ENCODE measurements at regions not wholly inside any gene's neighbourhood (a gene's known extent, or its start where the extent isn't known, plus 50 kb on each side); places are given as distances from the start of the nearest gene placed in this dataset.

- POLR2A ChIA-PET = no interaction called here
- RAD21 ChIA-PET (ENCODE audit: unreplicated experiment) = interaction anchor here (0.9 to 1.2 kb wide), 2 partner anchors 682 to 1294 kb away, joined by 3 to 4 read pairs; no protein-coding TSS in a partner anchor
- TF ChIP-seq NRF1 (conservative IDR thresholded peaks at IDR 0.05; ENCODE audit: low read depth, low read length) (no peak), RFX5 (IDR thresholded peaks at IDR 0.05; ENCODE audit: low read depth, low read length) (no peak), SUPT20H (IDR thresholded peaks at IDR 0.05; ENCODE audit: borderline replicate concordance, control insufficient read depth, low read depth, low read length) (no peak), TBL1XR1 (IDR thresholded peaks at IDR 0.05; ENCODE audit: low read depth, low read length) (no peak), RUNX3 (IDR thresholded peaks at IDR 0.05; ENCODE audit: low read length) (no peak), POU2F2 (IDR thresholded peaks at IDR 0.05; ENCODE audit: borderline replicate concordance, low read depth, low read length) (no peak), FOXK2 (IDR thresholded peaks at IDR 0.05) (no peak)
- no TSS peak for BruUV-seq (replicated peaks)
- H3K79me2 ChIP-seq (ENCODE audit: control insufficient read depth, insufficient read depth, low read length) = no peaks in the 10 kb centered on the region
- intact Hi-C loops (cut with micrococcal nuclease; ENCODE audit: unreplicated experiment) = loop anchor here (5.0 to 10.0 kb wide), 3 partner anchors 435 to 853 kb away; partner anchors contain the start of gene ADRA2A
- no peak for ATAC-seq
- H3K9me3 ChIP-seq (replicated peaks; ENCODE audit: control insufficient read depth, insufficient read depth, low read length) = no peaks in the 10 kb centered on the region
- no peaks in the 10 kb centered on the region; the same call in 1 of the 2 replicates for H3K4me1 ChIP-seq (ENCODE audit: control insufficient read depth, insufficient read depth, low read length)
- H3K9ac ChIP-seq (ENCODE audit: control insufficient read depth, insufficient read depth, low read length) = no peak overlapping the region
- no peak overlapping the region for H2AFZ ChIP-seq (ENCODE audit: control insufficient read depth, low read depth, low read length)
- H3K4me3 ChIP-seq = no peak overlapping the region
- no peak for DNase-seq (ENCODE audit: low read depth, low spot score)
- SMC1A ChIA-PET (ENCODE audit: uncharacterized antibody, unreplicated experiment) = interaction anchor here (0.9 to 2.6 kb wide), 4 partner anchors 703 to 991 kb away, joined by 3 to 7 read pairs (median 4); no protein-coding TSS in a partner anchor
- no peaks in the 10 kb centered on the region; a peak in 1 of 4 replicates for H3K27me3 ChIP-seq (replicated peaks in 1 of 2; ENCODE audit: control insufficient read depth in 2 of 2, insufficient read depth in 2 of 2, low read length in 1 of 2)
- no peaks in the 10 kb centered on the region for H3K36me3 ChIP-seq (ENCODE audit: control insufficient read depth in 2 of 2, insufficient read depth in 2 of 2, low read length in 1 of 2)
- no peak overlapping the region for H3K4me2 ChIP-seq (ENCODE audit: control insufficient read depth, insufficient read depth)
- in situ Hi-C loops (cut with MboI) = no loop called here
- no peaks in the 10 kb centered on the region for H4K20me1 ChIP-seq (ENCODE audit: control insufficient read depth, insufficient read depth)
- 3% methylated on average over 2 of the region's 2 CpGs for WGBS (ENCODE audit: insufficient coverage, insufficient replicate concordance, low lambda C conversion rate, missing lambda C conversion rate)
- CTCF ChIA-PET = interaction anchor here (1.0 to 3.0 kb wide), 11 partner anchors 7 to 989 kb away, joined by 3 to 18 read pairs (median 4); no protein-coding TSS in a partner anchor
- no peak for FAIRE-seq
- no peak overlapping the region for H3K27ac ChIP-seq (ENCODE audit: control insufficient read depth, insufficient read depth)
These were observed 523.1 kb downstream of the ADRA2A start for GRCh38 chr10:111599943-111600342.

GRCh38 chr10:111600772-111601171 is 523.9 kb downstream of the ADRA2A start:
- 18% methylated on average over 3 of the region's 3 CpGs for WGBS (ENCODE audit: insufficient coverage, insufficient replicate concordance, low lambda C conversion rate, missing lambda C conversion rate)
- RAD21 ChIA-PET (ENCODE audit: unreplicated experiment) = no interaction called here
- Histone ChIP-seq H3K4me1 (ENCODE audit: control insufficient read depth, insufficient read depth, low read length) (no peaks in the 10 kb centered on the region; the same call in 1 of the 2 replicates), H3K27me3 (replicated peaks in 1 of 2; ENCODE audit: control insufficient read depth in 2 of 2, insufficient read depth in 2 of 2, low read length in 1 of 2) (no peaks in the 10 kb centered on the region; a peak in 1 of 4 replicates), H3K79me2 (ENCODE audit: control insufficient read depth, insufficient read depth, low read length) (no peaks in the 10 kb centered on the region), H3K27ac (ENCODE audit: control insufficient read depth, insufficient read depth) (no peak overlapping the region), H3K9me3 (replicated peaks; ENCODE audit: control insufficient read depth, insufficient read depth, low read length) (no peaks in the 10 kb centered on the region), H3K9ac (ENCODE audit: control insufficient read depth, insufficient read depth, low read length) (no peak overlapping the region), H3K4me3 (no peak overlapping the region), H4K20me1 (ENCODE audit: control insufficient read depth, insufficient read depth) (no peaks in the 10 kb centered on the region), H3K4me2 (ENCODE audit: control insufficient read depth, insufficient read depth) (no peak overlapping the region), H2AFZ (ENCODE audit: control insufficient read depth, low read depth, low read length) (no peak overlapping the region), H3K36me3 (ENCODE audit: control insufficient read depth in 2 of 2, insufficient read depth in 2 of 2, low read length in 1 of 2) (no peaks in the 10 kb centered on the region)
- no TSS peak for BruUV-seq (replicated peaks)
- intact Hi-C loops (cut with micrococcal nuclease; ENCODE audit: unreplicated experiment) (no loop called here), in situ Hi-C loops (cut with MboI) (no loop called here)
- FAIRE-seq = no peak
- CTCF ChIA-PET = interaction anchor here (0.8 kb wide), 1 partner anchor 857 kb away, joined by 3 read pairs; no protein-coding TSS in a partner anchor
- no peak for DNase-seq (ENCODE audit: low read depth, low spot score)
- SMC1A ChIA-PET (ENCODE audit: uncharacterized antibody, unreplicated experiment) = interaction anchor here (0.9 to 2.6 kb wide), 2 partner anchors 844 to 990 kb away, joined by 3 to 7 read pairs; no protein-coding TSS in a partner anchor
- no peak for ATAC-seq
- POLR2A ChIA-PET = no interaction called here
- TF ChIP-seq ATF7 (IDR thresholded peaks at IDR 0.05; ENCODE audit: low read depth) = no peak
- TF ChIP-seq POLR2AphosphoS5 (IDR thresholded peaks at IDR 0.05; ENCODE audit: low read length) = no peak
- no peak for TF ChIP-seq CREM (IDR thresholded peaks at IDR 0.05; ENCODE audit: low read depth)
- no peak for TF ChIP-seq CHD2 (IDR thresholded peaks at IDR 0.05; ENCODE audit: borderline replicate concordance, low read depth, low read length)
- TF ChIP-seq SKIL (IDR thresholded peaks at IDR 0.05; ENCODE audit: low read depth, poor library complexity, severe bottlenecking) = no peak
- TF ChIP-seq SIX5 (IDR thresholded peaks at IDR 0.05; ENCODE audit: low read depth, low read length, severe bottlenecking) = no peak
- no peak for TF ChIP-seq ZNF207 (IDR thresholded peaks at IDR 0.05; ENCODE audit: borderline replicate concordance)
- TF ChIP-seq MTA2 (IDR thresholded peaks at IDR 0.05; ENCODE audit: low read depth) = no peak
- TF ChIP-seq NKRF (conservative IDR thresholded peaks at IDR 0.05) = no peak
